ENCODE measurements at regions not wholly inside any gene's neighbourhood (a gene's known extent, or its start where the extent isn't known, plus 50 kb on each side); places are given as distances from the start of the nearest gene placed in this dataset.
"Not testable (repeated sequence)": the region's sequence is repeated elsewhere in the genome, so short reads cannot be mapped to it uniquely, and the experiment has no call there.

- no peak for FAIRE-seq
These were observed 135.6 kb upstream of the PPP1R26 start for GRCh38 chr9:135343837-135344522.

- no peak for FAIRE-seq
These were observed 135.1 kb upstream of the PPP1R26 start for GRCh38 chr9:135344523-135344901.

GRCh38 chr9:135344915-135345500 is 134.6 kb upstream of the PPP1R26 start:
- no peak for FAIRE-seq

- FAIRE-seq, result no peak
These were observed 133.7 kb upstream of the PPP1R26 start for GRCh38 chr9:135345775-135346433.

GRCh38 chr9:135346438-135347050 is 133.0 kb upstream of the PPP1R26 start:
- FAIRE-seq, result no peak

- no peak for FAIRE-seq
These were observed 132.1 kb upstream of the PPP1R26 start for GRCh38 chr9:135347461-135347860.

GRCh38 chr9:135348076-135348787 is 131.3 kb upstream of the PPP1R26 start:
- no peak for FAIRE-seq

- no peak for FAIRE-seq
These were observed 130.8 kb upstream of the PPP1R26 start for GRCh38 chr9:135348788-135349150.

GRCh38 chr9:135349212-135350002 is 130.2 kb upstream of the PPP1R26 start:
- no peak for FAIRE-seq

GRCh38 chr9:135350003-135350315 is 129.6 kb upstream of the PPP1R26 start:
- FAIRE-seq, result no peak

GRCh38 chr9:135353935-135354334 is 125.6 kb upstream of the PPP1R26 start:
- no peak for FAIRE-seq

- no peak for FAIRE-seq
These were observed 124.0 kb upstream of the PPP1R26 start for GRCh38 chr9:135355521-135356011.

GRCh38 chr9:135356021-135356420 is 123.6 kb upstream of the PPP1R26 start:
- FAIRE-seq, result no peak

GRCh38 chr9:135356796-135357195 is 122.8 kb upstream of the PPP1R26 start:
- FAIRE-seq, result no peak

- no peak for FAIRE-seq
These were observed 121.6 kb upstream of the PPP1R26 start for GRCh38 chr9:135357863-135358551.

GRCh38 chr9:135358552-135358940 is 121.0 kb upstream of the PPP1R26 start:
- FAIRE-seq, result no peak

- no peak for FAIRE-seq
These were observed 119.8 kb upstream of the PPP1R26 start for GRCh38 chr9:135359764-135360163.

- no peak for FAIRE-seq
These were observed 119.0 kb upstream of the PPP1R26 start for GRCh38 chr9:135360617-135361016.

GRCh38 chr9:135361668-135362067 is 117.9 kb upstream of the PPP1R26 start:
- not testable (repeated sequence) for FAIRE-seq

- FAIRE-seq, result no peak
These were observed 116.0 kb upstream of the PPP1R26 start for GRCh38 chr9:135363596-135363995.

GRCh38 chr9:135365013-135365768 is 114.4 kb upstream of the PPP1R26 start:
- no peak for FAIRE-seq

Measured in endometrium (tissue), 2 donors.